ENCODE measurements at regions not wholly inside any gene's neighbourhood (a gene's known extent, or its start where the extent isn't known, plus 50 kb on each side); places are given as distances from the start of the nearest gene placed in this dataset.
A peak's percentile ranks its signal among the peaks of the same experiment; 100 is the strongest.

GRCh38 chr12:124448955-124449622 lies 118.3 kb downstream of the NCOR2 start:
- no peak for DNase-seq (ENCODE audit: low read depth in 4 of 6, low spot score in 6 of 6)
- no peak overlapping the region for H3K27ac ChIP-seq (ENCODE audit: low read depth, low read length)
- H3K36me3 ChIP-seq (ENCODE audit: control insufficient read depth, insufficient read depth, low read length), result peaks cover 77% of the 10 kb centered on the region
- no peaks in the 10 kb centered on the region for H3K9me3 ChIP-seq (ENCODE audit: control insufficient read depth, insufficient read depth, low read length)
- 88% methylated on average over 12 of the region's 12 CpGs for WGBS (ENCODE audit: insufficient coverage)
- H3K4me1 ChIP-seq (ENCODE audit: control insufficient read depth, insufficient read depth, low read length), result peaks cover 67% of the 10 kb centered on the region
- H3K27me3 ChIP-seq (ENCODE audit: control insufficient read depth, insufficient read depth, low read length), result no peaks in the 10 kb centered on the region
- H3K4me3 ChIP-seq (ENCODE audit: low read depth, low read length), result no peak overlapping the region

- H3K27ac ChIP-seq (ENCODE audit: low read depth, low read length), result no peak overlapping the region
- 92% methylated on average over 23 of the region's 23 CpGs for WGBS (ENCODE audit: insufficient coverage)
These were observed 119.0 kb downstream of the NCOR2 start for GRCh38 chr12:124448241-124448954.

GRCh38 chr12:124446364-124446763 lies 121.0 kb downstream of the NCOR2 start:
- Histone ChIP-seq H3K27ac (ENCODE audit: low read depth, low read length) (no peak overlapping the region), H3K9me3 (ENCODE audit: control insufficient read depth, insufficient read depth, low read length) (no peaks in the 10 kb centered on the region), H3K4me3 (ENCODE audit: low read depth, low read length) (no peak overlapping the region), H3K36me3 (ENCODE audit: control insufficient read depth, insufficient read depth, low read length) (peaks cover 69% of the 10 kb centered on the region), H3K4me1 (ENCODE audit: control insufficient read depth, insufficient read depth, low read length) (peaks cover 47% of the 10 kb centered on the region), H3K27me3 (ENCODE audit: control insufficient read depth, insufficient read depth, low read length) (no peaks in the 10 kb centered on the region)
- DNase-seq (ENCODE audit: low read depth in 4 of 6, low spot score in 6 of 6), result no peak
- 92% methylated on average over 2 of the region's 2 CpGs for WGBS (ENCODE audit: insufficient coverage)

More at GRCh38 chr12:124448241-124448954, 119.0 kb downstream of the NCOR2 start:
- H3K9me3 ChIP-seq (ENCODE audit: control insufficient read depth, insufficient read depth, low read length), result no peaks in the 10 kb centered on the region
- peaks cover 74% of the 10 kb centered on the region for H3K36me3 ChIP-seq (ENCODE audit: control insufficient read depth, insufficient read depth, low read length)
- no peak overlapping the region for H3K4me3 ChIP-seq (ENCODE audit: low read depth, low read length)
- no peaks in the 10 kb centered on the region for H3K27me3 ChIP-seq (ENCODE audit: control insufficient read depth, insufficient read depth, low read length)
- peaks cover 60% of the 10 kb centered on the region for H3K4me1 ChIP-seq (ENCODE audit: control insufficient read depth, insufficient read depth, low read length)
- no peak for DNase-seq (ENCODE audit: low read depth in 4 of 6, low spot score in 6 of 6)

DNA sequence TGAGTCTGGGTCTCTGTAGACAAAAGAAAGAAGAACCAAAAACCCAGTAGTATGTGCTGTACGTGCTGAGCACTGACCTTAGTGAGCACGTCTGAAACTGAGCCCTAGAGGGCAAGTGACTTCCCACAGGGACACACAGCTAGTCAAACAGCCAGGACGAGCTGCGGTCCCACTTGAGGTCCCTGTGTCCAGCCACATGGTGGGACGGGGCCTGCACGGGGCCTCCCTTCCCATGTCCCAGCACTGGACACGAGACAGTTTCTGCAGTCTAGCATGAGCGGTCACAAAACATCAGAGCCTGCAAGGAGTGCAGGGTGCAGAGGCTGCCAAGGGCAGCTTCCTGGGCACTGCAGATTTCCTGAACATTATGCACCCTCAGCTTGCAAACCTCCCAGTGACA lies 121.6 kb downstream of the NCOR2 start:
- Histone ChIP-seq H3K27ac (ENCODE audit: low read depth, low read length) (no peak overlapping the region), H3K27me3 (ENCODE audit: control insufficient read depth, insufficient read depth, low read length) (no peaks in the 10 kb centered on the region), H3K4me1 (ENCODE audit: control insufficient read depth, insufficient read depth, low read length) (peaks cover 46% of the 10 kb centered on the region), H3K4me3 (ENCODE audit: low read depth, low read length) (no peak overlapping the region), H3K9me3 (ENCODE audit: control insufficient read depth, insufficient read depth, low read length) (no peaks in the 10 kb centered on the region), H3K36me3 (ENCODE audit: control insufficient read depth, insufficient read depth, low read length) (peaks cover 69% of the 10 kb centered on the region)
- 81% methylated on average over 8 of the region's 8 CpGs for WGBS (ENCODE audit: insufficient coverage)
- DNase-seq (ENCODE audit: low read depth in 4 of 6, low spot score in 6 of 6), result no peak

GRCh38 chr12:124445121-124445718 lies 122.2 kb downstream of the NCOR2 start:
- WGBS (ENCODE audit: insufficient coverage), result 39% methylated on average over 36 of the region's 39 CpGs

GRCh38 chr12:124443931-124444712 lies 123.3 kb downstream of the NCOR2 start:
- no peak for DNase-seq (ENCODE audit: low read depth in 4 of 6, low spot score in 6 of 6)
- peaks cover 41% of the 10 kb centered on the region for H3K4me1 ChIP-seq (ENCODE audit: control insufficient read depth, insufficient read depth, low read length)
- H3K9me3 ChIP-seq (ENCODE audit: control insufficient read depth, insufficient read depth, low read length), result no peaks in the 10 kb centered on the region
- H3K27ac ChIP-seq (ENCODE audit: low read depth, low read length), result no peak overlapping the region
- WGBS (ENCODE audit: insufficient coverage), result 80% methylated on average over 8 of the region's 9 CpGs
- no peak overlapping the region for H3K4me3 ChIP-seq (ENCODE audit: low read depth, low read length)
- H3K36me3 ChIP-seq (ENCODE audit: control insufficient read depth, insufficient read depth, low read length), result peaks cover 65% of the 10 kb centered on the region
- no peaks in the 10 kb centered on the region for H3K27me3 ChIP-seq (ENCODE audit: control insufficient read depth, insufficient read depth, low read length)

More at GRCh38 chr12:124445121-124445718, 122.2 kb downstream of the NCOR2 start:
- H3K4me1 ChIP-seq (ENCODE audit: control insufficient read depth, insufficient read depth, low read length), result peaks cover 45% of the 10 kb centered on the region
- no peaks in the 10 kb centered on the region for H3K27me3 ChIP-seq (ENCODE audit: control insufficient read depth, insufficient read depth, low read length)
- no peak overlapping the region for H3K27ac ChIP-seq (ENCODE audit: low read depth, low read length)
- peak in 1 of 6 donors; percentile 84 for DNase-seq (ENCODE audit: low read depth in 4 of 6, low spot score in 6 of 6)
- H3K4me3 ChIP-seq (ENCODE audit: low read depth, low read length), result no peak overlapping the region
- H3K9me3 ChIP-seq (ENCODE audit: control insufficient read depth, insufficient read depth, low read length), result no peaks in the 10 kb centered on the region
- H3K36me3 ChIP-seq (ENCODE audit: control insufficient read depth, insufficient read depth, low read length), result peaks cover 69% of the 10 kb centered on the region

DNA sequence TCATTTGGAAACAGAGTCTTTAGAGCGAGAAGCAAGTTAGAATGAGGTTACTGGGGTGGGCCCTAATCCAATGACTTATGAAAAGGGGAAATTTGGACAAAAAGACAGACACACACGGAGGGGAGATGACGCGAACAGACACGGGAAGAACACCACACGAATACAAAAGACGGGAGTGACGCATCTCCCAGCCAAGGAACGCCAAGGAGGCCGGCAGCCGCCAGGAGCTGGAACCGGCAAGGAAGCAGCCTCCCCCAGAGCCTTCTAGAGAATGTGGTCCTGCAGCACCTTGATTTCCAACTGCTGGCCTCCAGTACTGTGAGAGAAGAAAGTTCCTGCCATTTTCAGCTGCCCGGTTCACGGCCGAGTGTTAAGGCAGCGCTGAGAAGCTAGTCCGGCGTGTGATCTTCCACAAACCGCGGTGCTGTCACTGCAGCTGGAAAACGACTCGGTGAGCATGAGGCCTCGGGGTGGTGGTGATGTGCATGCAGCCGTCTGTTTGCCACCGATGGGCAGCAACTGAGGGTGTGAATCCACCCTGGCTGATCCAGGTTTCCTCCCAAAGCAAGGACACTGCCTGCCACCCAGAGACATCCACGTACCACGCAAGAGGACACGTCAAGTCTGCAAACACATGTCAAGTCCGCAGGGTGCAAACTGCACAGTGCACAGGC lies 124.5 kb downstream of the NCOR2 start:
- Histone ChIP-seq H3K27me3 (ENCODE audit: control insufficient read depth, insufficient read depth, low read length) (no peaks in the 10 kb centered on the region), H3K4me1 (ENCODE audit: control insufficient read depth, insufficient read depth, low read length) (peaks cover 45% of the 10 kb centered on the region), H3K27ac (ENCODE audit: low read depth, low read length) (no peak overlapping the region), H3K36me3 (ENCODE audit: control insufficient read depth, insufficient read depth, low read length) (peaks cover 65% of the 10 kb centered on the region), H3K4me3 (ENCODE audit: low read depth, low read length) (no peak overlapping the region), H3K9me3 (ENCODE audit: control insufficient read depth, insufficient read depth, low read length) (no peaks in the 10 kb centered on the region)
- 71% methylated on average over 27 of the region's 29 CpGs for WGBS (ENCODE audit: insufficient coverage)
- no peak for DNase-seq (ENCODE audit: low read depth in 4 of 6, low spot score in 6 of 6)

GRCh38 chr12:124442281-124442680 lies 125.1 kb downstream of the NCOR2 start:
- H3K9me3 ChIP-seq (ENCODE audit: control insufficient read depth, insufficient read depth, low read length), result no peaks in the 10 kb centered on the region
- no peak overlapping the region for H3K4me3 ChIP-seq (ENCODE audit: low read depth, low read length)
- H3K27me3 ChIP-seq (ENCODE audit: control insufficient read depth, insufficient read depth, low read length), result no peaks in the 10 kb centered on the region
- peaks cover 50% of the 10 kb centered on the region for H3K4me1 ChIP-seq (ENCODE audit: control insufficient read depth, insufficient read depth, low read length)
- H3K36me3 ChIP-seq (ENCODE audit: control insufficient read depth, insufficient read depth, low read length), result peaks cover 69% of the 10 kb centered on the region
- H3K27ac ChIP-seq (ENCODE audit: low read depth, low read length), result no peak overlapping the region
- 80% methylated on average over 1 of the region's 6 CpGs for WGBS (ENCODE audit: insufficient coverage)
- DNase-seq (ENCODE audit: low read depth in 4 of 6, low spot score in 6 of 6), result no peak

Measured in spinal cord (tissue), 9 donors.